Natural killer cell (primary cell): ENCODE measurements at regions not wholly inside any gene's neighbourhood (a gene's known extent, or its start where the extent isn't known, plus 50 kb on each side); places are given as distances from the start of the nearest gene placed in this dataset.

Source experiments
- ATAC-seq, 3 donors: fragments of 150-1000 bp in 2 of 3; fragments of 200-7000 bp in 1 of 3; cut with Tn5 transposase; 1 replicate in 1 of 3; 2 replicates in 2 of 3; pipeline ENCODE4 v1.10.0; 2021; ENCODE audit warnings: mild to moderate bottlenecking in 2 of 3, moderate library complexity in 2 of 3
- DNase-seq, 2 donors: peaks; one replicate each; pipeline versions ENCODE4 v3.0.0 to v3.0.0-alpha.2; 2013 to 2021; ENCODE audit warnings: mixed read lengths in 1 of 2
- H3K27ac ChIP-seq: one replicate; pipeline ENCODE4 v1.5.1; 2013; ENCODE audit warnings: mild to moderate bottlenecking, low read length
- H3K27me3 ChIP-seq: one replicate; pipeline ENCODE4 v1.6.1; 2013; ENCODE audit warnings: low read length; ENCODE audit not compliant: control insufficient read depth, insufficient read depth
- H3K36me3 ChIP-seq: one replicate; pipeline ENCODE4 v1.6.1; 2013; ENCODE audit warnings: low read length; ENCODE audit not compliant: control insufficient read depth, insufficient read depth
- H3K4me1 ChIP-seq: one replicate; pipeline ENCODE4 v1.6.1; 2013; ENCODE audit warnings: low read length; ENCODE audit not compliant: control insufficient read depth, insufficient read depth
- H3K4me3 ChIP-seq: one replicate; pipeline ENCODE4 v1.5.1; 2013; ENCODE audit warnings: low read length
- H3K9me3 ChIP-seq: one replicate; pipeline ENCODE4 v1.6.1; 2013; ENCODE audit warnings: low read length; ENCODE audit not compliant: control insufficient read depth, insufficient read depth
- H3K27ac Mint-ChIP-seq, 2 donors: one replicate each; pipeline ENCODE4 v1.8.0; 2022; ENCODE audit warnings: mild to moderate bottlenecking in 2 of 2, mixed read lengths in 2 of 2, moderate library complexity in 1 of 2
- H3K27me3 Mint-ChIP-seq, 2 donors: one replicate each; pipeline ENCODE4 v1.8.0; 2022; ENCODE audit warnings: low read depth in 2 of 2, mixed read lengths in 2 of 2
- H3K36me3 Mint-ChIP-seq: one replicate; pipeline ENCODE4 v1.8.0; 2022; ENCODE audit warnings: mixed read lengths
- H3K4me1 Mint-ChIP-seq, 2 donors: one replicate each; pipeline ENCODE4 v1.8.0; 2022; ENCODE audit warnings: mixed read lengths in 2 of 2
- H3K4me3 Mint-ChIP-seq: one replicate; pipeline ENCODE4 v1.8.0; 2022; ENCODE audit warnings: mild to moderate bottlenecking, moderate library complexity, mixed read lengths
- H3K9me3 Mint-ChIP-seq, 2 donors: one replicate each; pipeline ENCODE4 v1.8.0; 2022; ENCODE audit warnings: mixed read lengths in 2 of 2
- CTCF ChIP-seq: fragments of 200-600 bp; IDR thresholded peaks from one replicate; pipeline ENCODE4 v1.8.0; 2022; ENCODE audit warnings: antibody characterized with exemption
- WGBS: methylation state at CpG from one replicate; pipeline ENCODE4 v1.1.7; 2013; ENCODE audit warnings: missing lambda C conversion rate; ENCODE audit not compliant: insufficient coverage; 5-methylcytosine and 5-hydroxymethylcytosine counted together
- intact Hi-C: fragments of 100-400 bp; cut with micrococcal nuclease; formaldehyde crosslinking; loops from one replicate; pipeline ENCODE4 v1.14.2; 2022

- Histone ChIP-seq H3K4me1 (no peaks in the 10 kb centered on the region), H3K9me3 (no peaks in the 10 kb centered on the region), H3K27ac (no peak overlapping the region), H3K4me3 (no peak overlapping the region), H3K27me3 (no peaks in the 10 kb centered on the region), H3K36me3 (no peaks in the 10 kb centered on the region)
- 1% methylated on average over 3 of the region's 3 CpGs for WGBS
- peaks cover 7% of the 10 kb centered on the region in 2 donors for H3K4me1 Mint-ChIP-seq
- no peak overlapping the region for H3K4me3 Mint-ChIP-seq
- TF ChIP-seq CTCF: no peak
- intact Hi-C loops: no loop called here
- peak in 1 of 3 donors; percentile 58 for ATAC-seq
- H3K27me3 Mint-ChIP-seq: peaks cover 0 to 16% of the 10 kb centered on the region in 2 donors
- no peaks in the 10 kb centered on the region for H3K9me3 Mint-ChIP-seq
- H3K36me3 Mint-ChIP-seq: no peaks in the 10 kb centered on the region
- no peak overlapping the region for H3K27ac Mint-ChIP-seq
- DNase-seq: peak in 1 of 2 donors; percentile 54
These were observed 136.8 kb upstream of the ACP3 start for GRCh38 chr3:132180337-132180791.

DNA sequence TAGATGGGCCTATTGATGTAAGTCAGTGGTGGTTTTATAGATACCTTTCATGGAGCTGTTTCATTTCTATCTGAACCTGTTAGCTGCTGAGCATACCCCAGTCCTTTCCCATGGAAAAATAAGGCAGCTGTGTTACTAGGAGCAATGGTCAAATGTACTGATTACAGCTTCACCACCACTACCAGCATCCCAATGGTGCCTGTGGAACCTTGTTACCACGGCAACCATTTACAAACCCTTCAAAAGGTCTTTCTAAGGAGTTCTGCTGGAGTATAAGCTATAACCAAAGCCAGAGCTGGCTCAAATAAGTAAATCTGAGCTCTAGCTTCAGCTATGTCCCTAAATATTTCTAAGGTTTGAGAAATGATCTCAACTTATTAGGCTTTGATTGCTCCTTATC lies 133.4 kb upstream of the ACP3 start:
- no peak overlapping the region for H3K4me3 ChIP-seq
- no peak for TF ChIP-seq CTCF
- no peaks in the 10 kb centered on the region for H3K36me3 ChIP-seq
- intact Hi-C loops: no loop called here
- no peaks in the 10 kb centered on the region for H3K9me3 ChIP-seq
- ATAC-seq: no peak
- DNase-seq: no peak
- H3K27ac Mint-ChIP-seq: no peak overlapping the region
- H3K9me3 Mint-ChIP-seq: no peaks in the 10 kb centered on the region
- H3K4me3 Mint-ChIP-seq: no peak overlapping the region
- H3K4me1 Mint-ChIP-seq: peaks cover 7% of the 10 kb centered on the region in 2 donors
- H3K4me1 ChIP-seq: no peaks in the 10 kb centered on the region
- H3K27me3 Mint-ChIP-seq: peaks cover 0 to 16% of the 10 kb centered on the region in 2 donors
- no peaks in the 10 kb centered on the region for H3K27me3 ChIP-seq
- H3K36me3 Mint-ChIP-seq: no peaks in the 10 kb centered on the region
- no peak overlapping the region for H3K27ac ChIP-seq
- 69% methylated on average over 1 of the region's 1 CpG for WGBS

DNA sequence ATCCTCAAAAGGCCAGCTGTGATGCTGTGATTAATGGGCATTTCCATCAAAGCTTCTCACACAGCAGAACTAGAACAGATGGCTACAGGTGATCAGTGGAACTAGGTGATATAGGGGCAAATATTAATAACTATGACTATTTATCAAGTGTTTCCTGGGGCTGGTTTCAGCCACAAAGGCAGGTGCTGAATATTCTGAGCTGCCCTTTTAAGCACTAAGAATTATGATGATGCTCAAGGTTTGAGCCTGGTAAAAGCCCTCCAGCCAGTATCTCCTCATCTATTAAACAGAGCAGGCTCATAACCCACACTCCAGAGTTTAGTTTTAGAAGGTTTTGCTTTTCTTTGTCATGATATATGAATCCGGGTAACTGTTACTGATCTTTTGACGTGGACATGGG lies 129.5 kb upstream of the ACP3 start:
- H3K27me3 ChIP-seq: no peaks in the 10 kb centered on the region
- Mint-ChIP-seq H3K9me3 (no peaks in the 10 kb centered on the region), H3K4me3 (no peak overlapping the region), H3K4me1 (no peaks in the 10 kb centered on the region), H3K27me3 (peaks cover 6 to 9% of the 10 kb centered on the region in 2 donors), H3K27ac (no peak overlapping the region), H3K36me3 (no peaks in the 10 kb centered on the region)
- ATAC-seq: no peak
- no peaks in the 10 kb centered on the region for H3K4me1 ChIP-seq
- H3K36me3 ChIP-seq: no peaks in the 10 kb centered on the region
- TF ChIP-seq CTCF: no peak
- no peak for DNase-seq
- intact Hi-C loops: no loop called here
- no peaks in the 10 kb centered on the region for H3K9me3 ChIP-seq
- H3K4me3 ChIP-seq: no peak overlapping the region
- H3K27ac ChIP-seq: no peak overlapping the region
- WGBS: 86% methylated on average over 2 of the region's 2 CpGs

- DNase-seq: no peak
- H3K4me1 ChIP-seq: no peaks in the 10 kb centered on the region
- Mint-ChIP-seq H3K9me3 (no peaks in the 10 kb centered on the region), H3K4me1 (no peaks in the 10 kb centered on the region), H3K36me3 (no peaks in the 10 kb centered on the region), H3K27me3 (peaks cover 3 to 10% of the 10 kb centered on the region in 2 donors), H3K4me3 (no peak overlapping the region), H3K27ac (no peak overlapping the region)
- no peaks in the 10 kb centered on the region for H3K36me3 ChIP-seq
- H3K27me3 ChIP-seq: no peaks in the 10 kb centered on the region
- H3K9me3 ChIP-seq: no peaks in the 10 kb centered on the region
- ATAC-seq: no peak
- intact Hi-C loops: no loop called here
- WGBS: 33% methylated on average over 3 of the region's 3 CpGs
- H3K4me3 ChIP-seq: no peak overlapping the region
- no peak overlapping the region for H3K27ac ChIP-seq
- TF ChIP-seq CTCF: no peak
These were observed 127.6 kb upstream of the ACP3 start for GRCh38 chr3:132189601-132190000.
